IPS-NIHi11 (cell line): ENCODE measurements at regions not wholly inside any gene's neighbourhood (a gene's known extent, or its start where the extent isn't known, plus 50 kb on each side); places are given as distances from the start of the nearest gene placed in this dataset.
"Not testable (repeated sequence)": the region's sequence is repeated elsewhere in the genome, so short reads cannot be mapped to it uniquely, and the experiment has no call there.

Experiments used
- DNase-seq: peaks from one replicate; pipeline ENCODE4 v3.0.0; 2012; ENCODE audit warnings: mixed read lengths, low spot score

DNA sequence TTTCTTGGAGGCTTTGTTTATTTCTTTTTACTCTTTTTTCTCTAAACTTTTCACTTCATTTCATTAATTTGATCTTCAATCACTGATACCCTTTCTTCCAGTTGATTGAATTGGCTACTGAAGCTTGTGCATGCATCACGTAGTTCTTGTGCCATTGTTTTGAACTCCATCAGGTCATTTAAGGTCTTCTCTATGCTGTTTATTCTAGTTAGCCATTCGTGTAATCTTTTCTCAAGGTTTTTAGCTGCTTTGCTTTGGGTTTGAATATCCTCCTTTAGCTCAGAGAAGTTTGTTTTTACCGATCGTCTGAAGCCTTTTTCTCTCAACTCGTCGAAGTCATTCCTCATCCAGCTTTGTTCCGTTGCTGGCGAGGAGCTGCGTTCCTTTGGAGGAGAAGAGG is 189.9 kb downstream of the TTC6 start:
- DNase-seq = not testable (repeated sequence)

DNA sequence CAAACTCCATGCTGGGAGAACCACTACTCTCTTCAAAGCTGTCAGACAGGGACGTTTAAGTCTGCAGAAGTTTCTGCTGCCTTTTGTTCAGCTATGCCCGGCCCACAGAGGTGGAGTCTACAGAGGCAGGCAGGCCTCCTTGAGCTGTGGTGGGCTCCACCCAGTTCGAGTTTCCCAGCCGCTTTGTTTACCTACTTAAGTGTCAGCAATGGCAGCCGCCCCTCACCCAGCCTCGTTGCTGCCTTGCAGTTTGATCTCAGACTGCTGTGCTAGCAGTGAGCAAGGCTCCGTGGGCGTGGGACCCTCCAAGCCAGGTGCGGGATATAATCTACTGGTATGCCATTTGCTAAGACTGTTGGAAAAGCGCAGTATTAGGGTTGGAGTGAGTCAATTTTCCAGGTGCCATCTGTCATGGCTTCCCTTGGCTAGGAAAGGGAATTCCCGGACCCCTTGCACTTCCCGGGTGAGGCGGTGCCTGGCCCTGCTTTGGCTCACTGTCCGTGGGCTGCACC is 190.7 kb downstream of the TTC6 start:
- not testable (repeated sequence) for DNase-seq

- DNase-seq = no peak
These were observed 192.6 kb downstream of the TTC6 start for GRCh38 chr14:37787879-37788494.

GRCh38 chr14:37791384-37792036 is 196.1 kb downstream of the TTC6 start:
- no peak for DNase-seq

GRCh38 chr14:37792124-37792523 is 196.7 kb downstream of the TTC6 start:
- no peak for DNase-seq

GRCh38 chr14:37796703-37797416 is 201.4 kb downstream of the TTC6 start:
- no peak for DNase-seq

- no peak for DNase-seq
These were observed 202.2 kb downstream of the TTC6 start for GRCh38 chr14:37797675-37798074.

GRCh38 chr14:37807722-37808121 is 212.3 kb downstream of the TTC6 start:
- DNase-seq = no peak

GRCh38 chr14:37810094-37810801 is 214.8 kb downstream of the TTC6 start:
- DNase-seq = no peak

GRCh38 chr14:37813732-37814131 is 218.3 kb downstream of the TTC6 start:
- DNase-seq = no peak

- no peak for DNase-seq
These were observed 220.7 kb downstream of the TTC6 start for GRCh38 chr14:37816135-37816534.

- no peak for DNase-seq
These were observed 221.4 kb downstream of the TTC6 start for GRCh38 chr14:37816743-37817295.

GRCh38 chr14:37819155-37820015 is 224.0 kb downstream of the TTC6 start:
- DNase-seq = no peak

DNA sequence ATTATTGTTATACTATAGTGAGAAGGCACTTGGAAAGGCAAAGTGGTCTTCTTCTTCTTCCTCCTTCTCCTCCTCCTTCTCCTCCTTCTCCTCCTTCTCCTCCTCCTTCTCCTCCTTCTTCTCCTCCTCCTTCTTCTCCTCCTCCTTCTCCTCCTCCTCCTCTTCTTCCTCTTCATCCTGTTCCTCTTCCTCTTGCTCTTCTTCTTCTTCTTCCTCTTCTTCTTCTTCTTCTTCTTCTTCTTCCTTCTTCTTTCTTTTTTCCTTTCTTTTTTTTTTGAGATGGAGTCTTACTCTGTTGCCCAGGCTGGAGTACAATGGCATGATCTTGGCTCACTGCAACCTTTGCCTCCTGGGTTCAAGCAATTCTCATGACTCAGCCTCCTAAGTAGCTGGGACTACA is 225.4 kb downstream of the TTC6 start:
- DNase-seq = not testable (repeated sequence)

DNA sequence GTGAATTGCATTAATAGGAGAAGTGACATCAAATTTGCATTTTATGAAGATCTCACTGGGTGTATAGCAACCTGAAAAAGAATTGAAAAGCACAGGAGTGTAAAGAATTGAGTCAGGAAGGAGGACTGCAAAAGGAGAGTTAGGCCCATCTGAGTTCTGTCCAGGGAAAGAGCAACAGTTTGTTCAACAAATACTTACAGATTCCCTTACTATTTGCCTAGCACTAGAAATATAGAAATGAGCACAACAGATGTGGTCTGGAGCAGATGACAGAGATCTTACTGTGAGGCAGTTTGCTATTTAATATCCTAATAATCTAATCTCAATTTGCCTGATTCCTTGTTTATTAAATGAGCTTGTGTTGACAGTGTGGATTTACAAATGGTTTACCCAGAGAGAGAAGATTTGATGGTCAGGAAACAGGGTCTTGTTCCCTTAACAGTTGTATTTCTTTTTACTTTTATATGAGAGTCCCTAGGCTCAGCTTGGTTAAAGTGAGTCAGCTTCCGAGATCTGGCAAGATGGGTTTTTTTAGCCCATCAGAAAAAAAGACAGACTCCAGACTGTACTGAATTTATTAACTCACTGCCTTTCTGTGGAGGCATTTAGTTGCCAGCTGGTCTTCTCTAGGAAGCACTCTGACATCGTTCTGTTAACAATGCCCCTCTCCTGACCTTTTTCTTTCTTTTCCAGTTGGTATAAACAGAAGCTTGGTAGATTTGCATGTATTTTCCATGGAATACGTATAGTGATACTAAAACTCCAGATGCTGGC is 229.7 kb downstream of the TTC6 start:
- DNase-seq = no peak

- DNase-seq = no peak
These were observed 231.4 kb downstream of the TTC6 start for GRCh38 chr14:37826869-37827268.

GRCh38 chr14:37830271-37830670 is 234.8 kb downstream of the TTC6 start:
- DNase-seq = no peak

DNA sequence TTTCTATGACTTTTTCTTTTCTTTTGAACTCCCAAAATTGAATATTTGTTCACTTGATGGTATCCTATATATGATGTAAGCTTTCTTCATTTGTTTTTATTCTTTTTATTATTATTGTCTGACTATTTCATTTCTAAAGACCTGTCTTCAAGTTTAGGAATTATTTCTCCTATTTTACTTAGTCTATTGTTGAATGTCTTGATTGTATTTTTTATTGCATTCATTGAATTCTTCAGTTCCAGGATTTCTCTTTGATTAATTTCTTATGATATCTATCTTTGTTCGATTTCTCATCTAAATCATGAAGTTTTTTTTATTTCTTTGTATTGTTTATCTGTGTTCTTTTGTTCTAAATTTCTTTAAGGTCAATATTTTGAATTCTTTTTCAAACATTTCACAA is 238.8 kb downstream of the TTC6 start:
- DNase-seq = no peak

DNA sequence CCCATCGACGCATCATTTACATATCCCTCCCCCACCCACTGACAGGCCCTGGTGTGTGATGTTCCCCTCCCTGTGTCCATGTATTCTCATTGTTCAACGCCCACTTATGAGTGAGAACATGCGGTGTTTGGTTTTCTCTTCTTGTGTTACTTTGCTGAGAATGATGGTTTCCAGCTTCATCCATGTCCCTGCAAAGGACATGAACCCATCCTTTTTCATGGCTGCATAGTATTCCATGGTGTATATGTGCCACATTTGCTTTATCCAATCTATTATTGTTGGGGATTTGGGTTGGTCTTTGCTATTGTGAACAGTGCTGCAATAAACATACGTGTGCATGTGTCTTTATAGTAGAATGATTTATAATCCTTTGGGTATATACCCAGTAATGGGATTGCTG is 243.3 kb downstream of the TTC6 start:
- not testable (repeated sequence) for DNase-seq

DNA sequence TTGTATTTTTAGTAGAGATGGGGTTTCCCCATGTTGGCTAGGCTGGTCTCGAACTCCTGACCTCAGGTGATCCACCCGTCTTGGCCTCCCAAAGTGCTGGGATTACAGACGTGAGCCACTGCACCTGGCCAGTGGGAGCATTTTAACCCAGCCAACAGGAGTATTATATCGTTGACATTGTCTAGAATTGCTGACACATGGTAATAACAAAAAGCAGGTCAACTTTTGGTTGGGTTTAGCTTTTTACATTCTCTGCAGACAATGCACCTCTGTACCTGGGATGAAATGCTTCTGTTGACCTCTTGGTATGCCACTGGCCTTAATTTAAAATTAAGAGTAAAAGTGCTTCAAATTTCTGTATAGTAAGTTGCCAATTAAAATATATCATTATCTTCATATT is 245.6 kb downstream of the TTC6 start:
- not testable (repeated sequence) for DNase-seq
